Body of pancreas (tissue), 4 donors: ENCODE measurements at regions not wholly inside any gene's neighbourhood (a gene's known extent, or its start where the extent isn't known, plus 50 kb on each side); places are given as distances from the start of the nearest gene placed in this dataset.

Experiments
- ATAC-seq: fragments of 150-250 bp; one replicate; pipeline ENCODE4 v1.9.1; 2016
- DNase-seq, 4 donors: peaks; one replicate each; pipeline ENCODE4 v3.0.0-alpha.2; 2019
- H3K27ac ChIP-seq, 4 donors: fragments of 200-600 bp; sonication (generic); 1 replicate in 3 of 4; 2 replicates in 1 of 4; pipeline versions ENCODE4 v1.5.1 to v1.6.1; 2016 to 2019; ENCODE audit warnings: mild to moderate bottlenecking in 1 of 4, mixed read lengths in 1 of 4, moderate library complexity in 1 of 4
- H3K27me3 ChIP-seq, 2 donors: fragments of 200-600 bp; sonication (generic); one replicate each; pipeline ENCODE4 v1.6.0; 2016; ENCODE audit warnings: mild to moderate bottlenecking in 1 of 2
- H3K36me3 ChIP-seq, 2 donors: fragments of 200-600 bp; sonication (generic); replicated peaks in 1 of 2; 2 replicates each; pipeline ENCODE4 v1.5.1; 2016; ENCODE audit warnings: low read depth in 2 of 2; ENCODE audit not compliant: insufficient read depth in 1 of 2
- H3K4me1 ChIP-seq: fragments of 200-600 bp; sonication (generic); one replicate; pipeline ENCODE4 v1.6.0; 2016
- H3K4me3 ChIP-seq, 2 donors: fragments of 200-600 bp; sonication (generic); 1 replicate in 1 of 2; 2 replicates in 1 of 2; pipeline ENCODE4 v1.5.1; 2016 to 2019
- H3K9me3 ChIP-seq, 3 donors: fragments of 200-600 bp; sonication (generic); 1 replicate in 2 of 3; 2 replicates in 1 of 3; pipeline ENCODE4 v1.5.1; 2016
- POLR2A ChIP-seq, 3 donors: fragments of 450-650 bp; IDR thresholded peaks; one replicate each; pipeline ENCODE4 v1.6.1; 2016; ENCODE audit warnings: antibody characterized with exemption in 3 of 3, mild to moderate bottlenecking in 2 of 3
- whole genome bisulfite sequencing, 2 donors: methylation state at CpG; one replicate each; pipeline ENCODE4 v1.1.5; 2017; 5-methylcytosine and 5-hydroxymethylcytosine counted together
- intact Hi-C: fragments of 100-400 bp; cut with DNase I; formaldehyde crosslinking; loops from one replicate; pipeline ENCODE4 v1.15.1; 2023
- TF ChIP-seq, protein P1 (sequence below), 7 experiments: fragments of 450-650 bp in 4 of 7; fragments of 200-600 bp in 3 of 7; sonication (generic) in 3 of 7; IDR thresholded peaks; one replicate each; pipeline ENCODE4 v1.5.1; 2016 to 2019; ENCODE audit warnings: antibody characterized with exemption in 7 of 7

GRCh38 chr10:130654726-130655125, 518.5 kb downstream of the GLRX3 start:
- Histone ChIP-seq H3K27ac (no peak overlapping the region), H3K9me3 (no peaks in the 10 kb centered on the region), H3K27me3 (no peaks in the 10 kb centered on the region), H3K36me3 (no peaks in the 10 kb centered on the region), H3K4me1 (no peaks in the 10 kb centered on the region), H3K4me3 (no peak overlapping the region)
- TF ChIP-seq, protein P1, sequence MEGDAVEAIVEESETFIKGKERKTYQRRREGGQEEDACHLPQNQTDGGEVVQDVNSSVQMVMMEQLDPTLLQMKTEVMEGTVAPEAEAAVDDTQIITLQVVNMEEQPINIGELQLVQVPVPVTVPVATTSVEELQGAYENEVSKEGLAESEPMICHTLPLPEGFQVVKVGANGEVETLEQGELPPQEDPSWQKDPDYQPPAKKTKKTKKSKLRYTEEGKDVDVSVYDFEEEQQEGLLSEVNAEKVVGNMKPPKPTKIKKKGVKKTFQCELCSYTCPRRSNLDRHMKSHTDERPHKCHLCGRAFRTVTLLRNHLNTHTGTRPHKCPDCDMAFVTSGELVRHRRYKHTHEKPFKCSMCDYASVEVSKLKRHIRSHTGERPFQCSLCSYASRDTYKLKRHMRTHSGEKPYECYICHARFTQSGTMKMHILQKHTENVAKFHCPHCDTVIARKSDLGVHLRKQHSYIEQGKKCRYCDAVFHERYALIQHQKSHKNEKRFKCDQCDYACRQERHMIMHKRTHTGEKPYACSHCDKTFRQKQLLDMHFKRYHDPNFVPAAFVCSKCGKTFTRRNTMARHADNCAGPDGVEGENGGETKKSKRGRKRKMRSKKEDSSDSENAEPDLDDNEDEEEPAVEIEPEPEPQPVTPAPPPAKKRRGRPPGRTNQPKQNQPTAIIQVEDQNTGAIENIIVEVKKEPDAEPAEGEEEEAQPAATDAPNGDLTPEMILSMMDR (IDR thresholded peaks at IDR 0.05), result no peak
- TF ChIP-seq POLR2A (IDR thresholded peaks at IDR 0.05), result no peak
- no peak for ATAC-seq
- no peak for DNase-seq
- intact Hi-C loops, result no loop called here
- 71 to 82% methylated on average over 6 to 19 of the region's 20 CpGs for WGBS, 2 donors

DNA sequence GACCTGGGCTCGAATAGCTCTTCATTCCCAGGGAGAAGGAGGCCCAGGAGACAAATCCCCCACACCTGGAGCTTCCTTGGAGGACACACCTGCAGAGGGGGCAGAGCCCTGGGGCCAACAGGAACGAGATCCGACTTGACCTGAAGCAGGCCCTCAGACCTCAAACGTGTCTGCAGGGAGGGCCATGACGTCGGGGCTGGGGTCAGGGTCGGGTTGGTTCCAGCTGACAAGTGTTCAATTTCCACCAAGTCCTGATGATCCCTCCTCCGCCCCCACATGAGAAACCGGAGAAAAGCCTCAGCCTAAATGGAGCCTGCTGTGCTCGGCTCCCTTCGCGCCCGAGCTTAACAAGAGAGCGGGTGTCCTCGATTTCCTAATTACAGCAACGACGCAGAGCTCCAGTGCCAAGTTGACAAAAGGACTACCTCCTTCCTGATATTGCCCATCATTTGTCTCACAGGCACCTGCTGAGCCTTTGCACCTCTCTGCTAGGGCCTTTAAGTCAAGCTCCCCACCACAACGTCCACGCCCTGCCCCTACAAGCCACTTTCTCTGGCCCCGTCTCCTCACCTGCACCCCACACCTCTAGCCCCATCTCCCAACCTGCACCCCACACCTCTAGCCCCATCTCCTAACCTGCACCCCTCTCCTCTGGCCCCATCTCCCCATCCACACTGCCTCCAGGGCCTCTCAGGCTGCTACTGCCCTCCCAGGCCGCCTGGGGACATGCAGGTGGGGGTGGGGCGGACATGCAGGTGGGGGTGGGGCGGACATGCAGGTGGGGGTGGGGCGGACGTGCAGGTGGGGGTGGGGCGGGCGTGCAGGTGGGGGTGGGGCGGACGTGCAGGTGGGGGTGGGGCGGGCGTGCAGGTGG, 519.4 kb downstream of the GLRX3 start:
- no peak for DNase-seq
- Histone ChIP-seq H3K27ac (no peak overlapping the region), H3K9me3 (no peaks in the 10 kb centered on the region), H3K27me3 (no peaks in the 10 kb centered on the region), H3K36me3 (no peaks in the 10 kb centered on the region), H3K4me3 (no peak overlapping the region), H3K4me1 (no peaks in the 10 kb centered on the region)
- TF ChIP-seq, protein P1 (IDR thresholded peaks at IDR 0.05), result no peak
- TF ChIP-seq POLR2A (IDR thresholded peaks at IDR 0.05), result no peak
- no peak for ATAC-seq
- intact Hi-C loops, result no loop called here
- WGBS, 2 donors, result 72 to 76% methylated on average over 22 to 23 of the region's 31 CpGs

- intact Hi-C loops, result no loop called here
- Histone ChIP-seq H3K36me3 (no peaks in the 10 kb centered on the region), H3K27ac (no peak overlapping the region), H3K4me1 (no peaks in the 10 kb centered on the region), H3K4me3 (no peak overlapping the region), H3K9me3 (no peaks in the 10 kb centered on the region), H3K27me3 (no peaks in the 10 kb centered on the region)
- no peak for DNase-seq
- TF ChIP-seq, protein P1 (IDR thresholded peaks at IDR 0.05), result no peak
- no peak for TF ChIP-seq POLR2A (IDR thresholded peaks at IDR 0.05)
- ATAC-seq, result no peak
- 51 to 55% methylated on average over 10 of the region's 14 CpGs for WGBS, 2 donors
Observed at GRCh38 chr10:130656187-130656575, 520.0 kb downstream of the GLRX3 start.

DNA sequence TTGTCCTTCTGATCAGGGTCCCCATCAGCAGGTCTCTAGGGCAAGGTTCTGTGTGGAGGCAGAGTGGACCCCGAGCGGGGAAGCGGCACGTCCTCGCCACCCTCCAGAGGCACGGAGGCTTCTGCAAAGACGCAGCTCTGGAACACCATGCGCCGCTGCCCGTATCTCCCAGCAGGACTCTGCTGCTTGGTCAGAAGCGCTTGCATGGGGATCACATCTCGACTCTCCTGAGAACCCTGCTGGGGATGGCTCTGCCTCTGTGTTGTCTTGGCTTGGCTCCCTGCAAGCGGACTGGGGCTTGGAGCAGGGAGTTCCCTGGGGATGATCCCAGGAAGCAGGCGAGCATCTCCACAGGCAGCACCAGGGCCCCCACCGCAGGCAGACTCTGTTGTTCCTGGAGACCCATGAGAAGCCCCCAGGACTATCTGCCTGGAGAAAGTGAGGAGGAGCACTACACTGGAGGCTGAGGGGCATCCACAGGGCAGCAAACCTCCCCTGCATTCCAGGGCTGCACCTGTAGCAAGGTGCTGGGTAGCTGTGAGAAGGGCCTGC, 520.5 kb downstream of the GLRX3 start:
- TF ChIP-seq, protein P1 (IDR thresholded peaks at IDR 0.05), result no peak
- TF ChIP-seq POLR2A (IDR thresholded peaks at IDR 0.05), result no peak
- 55 to 61% methylated on average over 4 to 15 of the region's 15 CpGs for WGBS, 2 donors
- Histone ChIP-seq H3K27me3 (no peaks in the 10 kb centered on the region), H3K27ac (no peak overlapping the region), H3K4me3 (no peak overlapping the region), H3K4me1 (no peaks in the 10 kb centered on the region), H3K36me3 (no peaks in the 10 kb centered on the region), H3K9me3 (no peaks in the 10 kb centered on the region)
- no peak for ATAC-seq
- intact Hi-C loops, result no loop called here
- DNase-seq, result no peak
